Fibroblast of lung (primary cell): ENCODE measurements at regions not wholly inside any gene's neighbourhood (a gene's known extent, or its start where the extent isn't known, plus 50 kb on each side); places are given as distances from the start of the nearest gene placed in this dataset.

Source experiments
- EZH2 ChIP-seq: IDR thresholded peaks from 2 replicates; pipeline ENCODE4 v1.5.1; 2012; ENCODE audit warnings: low read length, control low read depth, mild to moderate bottlenecking; ENCODE audit errors: missing control alignments
- TF ChIP-seq, protein P1 (sequence below), 2 donors: IDR thresholded peaks in 1 of 2; conservative IDR thresholded peaks in 1 of 2; 1 replicate in 1 of 2; 2 replicates in 1 of 2; pipeline ENCODE4 v1.5.1; 2011 to 2012; ENCODE audit warnings: low read length in 2 of 2, control low read depth in 1 of 2, inconsistent platforms in 1 of 2, low read depth in 1 of 2, mild to moderate bottlenecking in 1 of 2

DNA sequence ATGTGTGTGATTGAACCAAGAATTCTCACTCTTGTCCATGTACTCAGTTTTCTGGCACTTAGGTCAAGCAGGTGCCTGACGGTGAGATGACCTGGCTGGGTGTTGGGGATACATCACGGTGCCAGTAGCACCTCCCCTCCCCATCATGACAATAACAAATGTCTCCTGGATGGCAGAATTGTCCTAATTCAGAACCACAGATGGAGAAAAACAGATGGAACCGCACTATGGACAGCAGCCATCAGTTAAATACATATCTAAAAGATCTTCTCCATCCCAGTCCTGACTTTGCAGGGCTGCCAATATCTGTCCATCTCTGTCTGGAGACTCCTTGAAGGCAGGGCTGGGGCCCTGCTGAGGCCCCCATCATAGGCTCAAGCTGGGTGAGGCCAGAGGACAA is 126.9 kb downstream of the PTPRS start:
- TF ChIP-seq, protein P1, sequence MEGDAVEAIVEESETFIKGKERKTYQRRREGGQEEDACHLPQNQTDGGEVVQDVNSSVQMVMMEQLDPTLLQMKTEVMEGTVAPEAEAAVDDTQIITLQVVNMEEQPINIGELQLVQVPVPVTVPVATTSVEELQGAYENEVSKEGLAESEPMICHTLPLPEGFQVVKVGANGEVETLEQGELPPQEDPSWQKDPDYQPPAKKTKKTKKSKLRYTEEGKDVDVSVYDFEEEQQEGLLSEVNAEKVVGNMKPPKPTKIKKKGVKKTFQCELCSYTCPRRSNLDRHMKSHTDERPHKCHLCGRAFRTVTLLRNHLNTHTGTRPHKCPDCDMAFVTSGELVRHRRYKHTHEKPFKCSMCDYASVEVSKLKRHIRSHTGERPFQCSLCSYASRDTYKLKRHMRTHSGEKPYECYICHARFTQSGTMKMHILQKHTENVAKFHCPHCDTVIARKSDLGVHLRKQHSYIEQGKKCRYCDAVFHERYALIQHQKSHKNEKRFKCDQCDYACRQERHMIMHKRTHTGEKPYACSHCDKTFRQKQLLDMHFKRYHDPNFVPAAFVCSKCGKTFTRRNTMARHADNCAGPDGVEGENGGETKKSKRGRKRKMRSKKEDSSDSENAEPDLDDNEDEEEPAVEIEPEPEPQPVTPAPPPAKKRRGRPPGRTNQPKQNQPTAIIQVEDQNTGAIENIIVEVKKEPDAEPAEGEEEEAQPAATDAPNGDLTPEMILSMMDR (conservative IDR thresholded peaks at IDR 0.05 in 1 of 2, IDR thresholded peaks at IDR 0.05 in 1 of 2; ENCODE audit: low read depth in 1 of 2, low read length in 2 of 2), result no peak
- TF ChIP-seq EZH2, result no peak
